HS-5 (cell line): ENCODE measurements at regions not wholly inside any gene's neighbourhood (a gene's known extent, or its start where the extent isn't known, plus 50 kb on each side); places are given as distances from the start of the nearest gene placed in this dataset.

Experiments used
- DNase-seq: peaks from one replicate; pipeline ENCODE4 v3.0.0-alpha.2; 2012; ENCODE audit warnings: low read depth

- DNase-seq, result no peak
These were observed 77.6 kb downstream of the RIPK4 start for GRCh38 chr21:41689289-41689583.

GRCh38 chr21:41687633-41688032 is 79.2 kb downstream of the RIPK4 start:
- no peak for DNase-seq

GRCh38 chr21:41686664-41687063 is 80.2 kb downstream of the RIPK4 start:
- DNase-seq, result no peak

GRCh38 chr21:41685511-41686149 is 81.2 kb downstream of the RIPK4 start:
- DNase-seq, result no peak

GRCh38 chr21:41684381-41685245 is 82.2 kb downstream of the RIPK4 start:
- no peak for DNase-seq

GRCh38 chr21:41683815-41684214 is 83.0 kb downstream of the RIPK4 start:
- DNase-seq, result no peak

- no peak for DNase-seq
These were observed 84.1 kb downstream of the RIPK4 start for GRCh38 chr21:41682719-41683179.

- DNase-seq, result no peak
These were observed 84.7 kb downstream of the RIPK4 start for GRCh38 chr21:41681939-41682718.

GRCh38 chr21:41681348-41681801 is 85.5 kb downstream of the RIPK4 start:
- no peak for DNase-seq

GRCh38 chr21:41680444-41681347 is 86.2 kb downstream of the RIPK4 start:
- no peak for DNase-seq

GRCh38 chr21:41678924-41679318 is 87.9 kb downstream of the RIPK4 start:
- peak; percentile 87 for DNase-seq

GRCh38 chr21:41678016-41678923 is 88.6 kb downstream of the RIPK4 start:
- no peak for DNase-seq

- DNase-seq, result no peak
These were observed 89.2 kb downstream of the RIPK4 start for GRCh38 chr21:41677671-41678015.

- DNase-seq, result no peak
These were observed 90.7 kb downstream of the RIPK4 start for GRCh38 chr21:41676198-41676597.

- DNase-seq, result no peak
These were observed 91.3 kb downstream of the RIPK4 start for GRCh38 chr21:41675574-41675973.

GRCh38 chr21:41674402-41674801 is 92.5 kb downstream of the RIPK4 start:
- DNase-seq, result no peak

GRCh38 chr21:41673596-41674335 is 93.1 kb downstream of the RIPK4 start:
- no peak for DNase-seq

GRCh38 chr21:41673071-41673470 is 93.8 kb downstream of the RIPK4 start:
- DNase-seq, result no peak

- no peak for DNase-seq
These were observed 94.3 kb downstream of the RIPK4 start for GRCh38 chr21:41672543-41672915.
